ENCODE measurements at regions not wholly inside any gene's neighbourhood (a gene's known extent, or its start where the extent isn't known, plus 50 kb on each side); places are given as distances from the start of the nearest gene placed in this dataset.

DNA sequence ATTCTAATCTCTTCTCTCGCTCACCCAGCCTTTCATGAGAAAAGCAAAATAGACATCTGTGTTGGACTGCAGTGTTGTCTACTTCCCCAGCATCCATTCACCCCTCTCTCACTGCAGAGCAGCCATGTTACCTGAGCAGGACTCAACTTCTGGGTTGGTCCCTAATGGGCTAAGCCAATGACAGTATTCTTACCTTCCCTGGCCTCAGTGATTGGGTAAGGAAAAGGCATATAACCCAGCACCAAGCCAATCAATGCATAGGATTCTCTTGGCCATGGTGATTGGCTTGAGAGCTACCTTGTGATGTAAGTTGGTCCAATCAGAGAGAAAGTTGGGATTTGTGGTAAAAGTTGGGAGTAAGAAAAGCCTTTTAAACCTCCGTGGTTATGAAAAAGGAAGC lies 99.8 kb upstream of the NECTIN1 start:
- H3K9me3 ChIP-seq (ENCODE audit: low read length), result no peaks in the 10 kb centered on the region
- H3K9me2 ChIP-seq (ENCODE audit: insufficient read depth, low read length), result no peaks in the 10 kb centered on the region
- H3K79me2 ChIP-seq (replicated peaks; ENCODE audit: insufficient read depth, low read length), result no peaks in the 10 kb centered on the region
- TF ChIP-seq MXI1 (conservative IDR thresholded peaks at IDR 0.05; ENCODE audit: poor library complexity, severe bottlenecking), result no peak
- TF ChIP-seq SMC3 (conservative IDR thresholded peaks at IDR 0.05; ENCODE audit: poor library complexity), result no peak
- TF ChIP-seq TAF1 (IDR thresholded peaks at IDR 0.05; ENCODE audit: low read depth), result no peak
- no peak for TF ChIP-seq EP300 (conservative IDR thresholded peaks at IDR 0.05; ENCODE audit: poor library complexity, severe bottlenecking)
- no peak for TF ChIP-seq RAD21 (conservative IDR thresholded peaks at IDR 0.05)
- no peak for TF ChIP-seq POLR2AphosphoS5 (IDR thresholded peaks at IDR 0.05)
- TF ChIP-seq, protein P1, sequence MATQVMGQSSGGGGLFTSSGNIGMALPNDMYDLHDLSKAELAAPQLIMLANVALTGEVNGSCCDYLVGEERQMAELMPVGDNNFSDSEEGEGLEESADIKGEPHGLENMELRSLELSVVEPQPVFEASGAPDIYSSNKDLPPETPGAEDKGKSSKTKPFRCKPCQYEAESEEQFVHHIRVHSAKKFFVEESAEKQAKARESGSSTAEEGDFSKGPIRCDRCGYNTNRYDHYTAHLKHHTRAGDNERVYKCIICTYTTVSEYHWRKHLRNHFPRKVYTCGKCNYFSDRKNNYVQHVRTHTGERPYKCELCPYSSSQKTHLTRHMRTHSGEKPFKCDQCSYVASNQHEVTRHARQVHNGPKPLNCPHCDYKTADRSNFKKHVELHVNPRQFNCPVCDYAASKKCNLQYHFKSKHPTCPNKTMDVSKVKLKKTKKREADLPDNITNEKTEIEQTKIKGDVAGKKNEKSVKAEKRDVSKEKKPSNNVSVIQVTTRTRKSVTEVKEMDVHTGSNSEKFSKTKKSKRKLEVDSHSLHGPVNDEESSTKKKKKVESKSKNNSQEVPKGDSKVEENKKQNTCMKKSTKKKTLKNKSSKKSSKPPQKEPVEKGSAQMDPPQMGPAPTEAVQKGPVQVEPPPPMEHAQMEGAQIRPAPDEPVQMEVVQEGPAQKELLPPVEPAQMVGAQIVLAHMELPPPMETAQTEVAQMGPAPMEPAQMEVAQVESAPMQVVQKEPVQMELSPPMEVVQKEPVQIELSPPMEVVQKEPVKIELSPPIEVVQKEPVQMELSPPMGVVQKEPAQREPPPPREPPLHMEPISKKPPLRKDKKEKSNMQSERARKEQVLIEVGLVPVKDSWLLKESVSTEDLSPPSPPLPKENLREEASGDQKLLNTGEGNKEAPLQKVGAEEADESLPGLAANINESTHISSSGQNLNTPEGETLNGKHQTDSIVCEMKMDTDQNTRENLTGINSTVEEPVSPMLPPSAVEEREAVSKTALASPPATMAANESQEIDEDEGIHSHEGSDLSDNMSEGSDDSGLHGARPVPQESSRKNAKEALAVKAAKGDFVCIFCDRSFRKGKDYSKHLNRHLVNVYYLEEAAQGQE (IDR thresholded peaks at IDR 0.05; ENCODE audit: borderline replicate concordance), result no peak
- no peak for TF ChIP-seq EZH2 (IDR thresholded peaks at IDR 0.05; ENCODE audit: borderline replicate concordance, insufficient read depth, low read length, poor library complexity, severe bottlenecking)
- TF ChIP-seq, protein P2, sequence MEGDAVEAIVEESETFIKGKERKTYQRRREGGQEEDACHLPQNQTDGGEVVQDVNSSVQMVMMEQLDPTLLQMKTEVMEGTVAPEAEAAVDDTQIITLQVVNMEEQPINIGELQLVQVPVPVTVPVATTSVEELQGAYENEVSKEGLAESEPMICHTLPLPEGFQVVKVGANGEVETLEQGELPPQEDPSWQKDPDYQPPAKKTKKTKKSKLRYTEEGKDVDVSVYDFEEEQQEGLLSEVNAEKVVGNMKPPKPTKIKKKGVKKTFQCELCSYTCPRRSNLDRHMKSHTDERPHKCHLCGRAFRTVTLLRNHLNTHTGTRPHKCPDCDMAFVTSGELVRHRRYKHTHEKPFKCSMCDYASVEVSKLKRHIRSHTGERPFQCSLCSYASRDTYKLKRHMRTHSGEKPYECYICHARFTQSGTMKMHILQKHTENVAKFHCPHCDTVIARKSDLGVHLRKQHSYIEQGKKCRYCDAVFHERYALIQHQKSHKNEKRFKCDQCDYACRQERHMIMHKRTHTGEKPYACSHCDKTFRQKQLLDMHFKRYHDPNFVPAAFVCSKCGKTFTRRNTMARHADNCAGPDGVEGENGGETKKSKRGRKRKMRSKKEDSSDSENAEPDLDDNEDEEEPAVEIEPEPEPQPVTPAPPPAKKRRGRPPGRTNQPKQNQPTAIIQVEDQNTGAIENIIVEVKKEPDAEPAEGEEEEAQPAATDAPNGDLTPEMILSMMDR (IDR thresholded peaks at IDR 0.05; ENCODE audit: poor library complexity, severe bottlenecking), result no peak
- no peaks in the 10 kb centered on the region for H3F3A ChIP-seq (ENCODE audit: insufficient read depth, low read length, poor library complexity, severe bottlenecking)
- no peaks in the 10 kb centered on the region for H3K36me3 ChIP-seq (ENCODE audit: insufficient read depth, low read length)
- no peaks in the 10 kb centered on the region for H3K27me3 ChIP-seq (ENCODE audit: insufficient read depth, low read depth, low read length)
- H3K9ac ChIP-seq (ENCODE audit: low read length), result no peak overlapping the region
- no peak overlapping the region for H3K4me2 ChIP-seq (ENCODE audit: low read length)
- H4K20me1 ChIP-seq (ENCODE audit: insufficient read depth), result no peaks in the 10 kb centered on the region
- H3K27ac ChIP-seq (ENCODE audit: low read length), result no peak overlapping the region
- H3K4me3 ChIP-seq (ENCODE audit: low read length), result no peak overlapping the region
- no peak overlapping the region for H2AFZ ChIP-seq (ENCODE audit: low read depth, low read length)

DNA sequence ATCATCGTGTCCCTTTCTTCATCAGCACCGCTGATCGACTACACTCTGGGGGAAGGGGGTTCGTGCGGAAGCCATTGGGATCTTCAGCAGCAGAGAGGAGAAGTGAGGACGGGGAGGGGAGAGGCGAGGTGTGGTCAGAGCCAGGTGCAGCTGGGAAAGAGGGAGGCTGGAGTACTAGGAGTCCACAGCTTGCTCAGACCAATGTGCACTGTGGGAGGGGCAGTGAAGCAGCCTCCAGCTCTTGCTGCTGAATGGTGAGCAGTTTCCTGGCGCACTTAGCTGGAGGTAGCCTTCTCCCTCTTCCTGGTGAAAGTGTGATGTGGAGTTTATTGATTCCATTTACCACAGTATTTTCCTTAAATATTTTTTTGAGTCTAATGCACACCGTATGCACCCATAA lies 99.0 kb upstream of the NECTIN1 start:
- Histone ChIP-seq H3K9me3 (ENCODE audit: low read length) (no peaks in the 10 kb centered on the region), H3K27me3 (ENCODE audit: insufficient read depth, low read depth, low read length) (no peaks in the 10 kb centered on the region), H3F3A (ENCODE audit: insufficient read depth, low read length, poor library complexity, severe bottlenecking) (no peaks in the 10 kb centered on the region), H4K20me1 (ENCODE audit: insufficient read depth) (no peaks in the 10 kb centered on the region), H3K4me2 (ENCODE audit: low read length) (no peak overlapping the region), H3K27ac (ENCODE audit: low read length) (no peak overlapping the region), H2AFZ (ENCODE audit: low read depth, low read length) (no peak overlapping the region), H3K36me3 (ENCODE audit: insufficient read depth, low read length) (no peaks in the 10 kb centered on the region), H3K4me3 (ENCODE audit: low read length) (no peak overlapping the region), H3K9me2 (ENCODE audit: insufficient read depth, low read length) (no peaks in the 10 kb centered on the region), H3K9ac (ENCODE audit: low read length) (no peak overlapping the region), H3K79me2 (replicated peaks; ENCODE audit: insufficient read depth, low read length) (no peaks in the 10 kb centered on the region)
- TF ChIP-seq EP300 (conservative IDR thresholded peaks at IDR 0.05; ENCODE audit: poor library complexity, severe bottlenecking), result no peak
- TF ChIP-seq, protein P2 (IDR thresholded peaks at IDR 0.05; ENCODE audit: poor library complexity, severe bottlenecking), result no peak
- no peak for TF ChIP-seq MXI1 (conservative IDR thresholded peaks at IDR 0.05; ENCODE audit: poor library complexity, severe bottlenecking)
- TF ChIP-seq SMC3 (conservative IDR thresholded peaks at IDR 0.05; ENCODE audit: poor library complexity), result no peak
- no peak for TF ChIP-seq TAF1 (IDR thresholded peaks at IDR 0.05; ENCODE audit: low read depth)
